Amygdala (tissue), 56 donors: ENCODE measurements at regions not wholly inside any gene's neighbourhood (a gene's known extent, or its start where the extent isn't known, plus 50 kb on each side); places are given as distances from the start of the nearest gene placed in this dataset.
A peak's percentile ranks its signal among the peaks of the same experiment; 100 is the strongest.
"Not testable (repeated sequence)": the region's sequence is repeated elsewhere in the genome, so short reads cannot be mapped to it uniquely, and the experiment has no call there.

Source experiments
- DNase-seq, 56 donors: peaks; one replicate each; lab custom pipeline; 2025; lab: John Stamatoyannopoulos, UW

DNA sequence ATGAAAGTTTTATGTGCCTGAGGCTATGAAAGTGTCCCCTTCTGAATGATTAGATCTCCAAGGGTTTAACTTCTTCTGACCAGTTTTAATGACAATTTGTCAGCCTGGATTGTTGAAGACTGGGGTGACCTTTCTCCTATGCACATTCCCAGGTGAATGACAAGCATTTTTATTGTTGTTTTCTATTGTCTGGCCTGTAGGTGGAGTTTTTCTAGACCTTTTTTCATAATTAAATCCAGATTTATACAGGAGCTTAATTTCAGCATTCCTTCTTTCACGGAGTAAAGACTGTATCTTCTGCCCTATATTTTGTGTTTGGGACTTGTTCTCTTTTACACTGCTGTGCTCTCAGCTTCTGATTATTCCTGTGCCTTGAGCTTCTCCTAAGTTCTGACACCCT lies 125.0 kb upstream of the FAR2 start:
- no peak for DNase-seq

DNA sequence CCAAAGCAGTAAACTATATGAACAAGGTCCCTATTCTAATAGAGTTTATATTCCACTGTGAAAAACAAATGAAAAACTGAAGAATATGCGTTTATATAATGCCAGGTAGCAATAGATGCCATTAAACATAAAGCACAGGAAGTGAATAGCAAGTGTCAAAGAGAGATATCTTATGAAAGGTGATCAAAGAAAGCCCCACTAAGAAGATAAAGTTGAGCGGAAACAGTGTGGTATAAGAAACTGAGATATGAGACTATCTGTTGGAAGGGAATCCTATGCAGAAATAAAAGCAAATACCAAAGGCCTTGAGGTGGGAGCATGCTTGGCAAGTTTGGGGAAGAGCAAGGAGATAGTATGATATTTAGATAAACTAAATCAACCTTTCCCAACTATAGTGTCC lies 123.1 kb upstream of the FAR2 start:
- no peak for DNase-seq

GRCh38 chr12:29026419-29026818 lies 122.7 kb upstream of the FAR2 start:
- DNase-seq, result no peak

DNA sequence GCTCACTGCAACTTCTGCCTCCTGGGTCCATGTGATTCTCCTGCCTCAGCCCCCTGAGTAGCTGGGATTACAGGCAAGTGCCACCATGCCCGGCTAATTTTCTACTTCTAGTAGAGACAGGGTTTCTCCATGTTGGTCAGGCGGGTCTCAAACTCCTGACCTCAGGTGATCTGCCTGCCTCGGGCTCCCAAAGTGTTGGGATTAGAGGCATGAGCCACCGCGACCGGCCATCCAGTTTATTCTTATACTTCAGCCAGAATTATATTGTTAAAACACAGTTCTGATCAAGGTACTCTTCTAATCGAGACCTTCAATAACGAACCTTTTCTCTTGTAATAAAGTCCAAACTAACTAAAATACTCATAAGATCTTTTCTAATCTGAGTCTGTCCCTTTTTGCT lies 119.6 kb upstream of the FAR2 start:
- DNase-seq, result not testable (repeated sequence)

DNA sequence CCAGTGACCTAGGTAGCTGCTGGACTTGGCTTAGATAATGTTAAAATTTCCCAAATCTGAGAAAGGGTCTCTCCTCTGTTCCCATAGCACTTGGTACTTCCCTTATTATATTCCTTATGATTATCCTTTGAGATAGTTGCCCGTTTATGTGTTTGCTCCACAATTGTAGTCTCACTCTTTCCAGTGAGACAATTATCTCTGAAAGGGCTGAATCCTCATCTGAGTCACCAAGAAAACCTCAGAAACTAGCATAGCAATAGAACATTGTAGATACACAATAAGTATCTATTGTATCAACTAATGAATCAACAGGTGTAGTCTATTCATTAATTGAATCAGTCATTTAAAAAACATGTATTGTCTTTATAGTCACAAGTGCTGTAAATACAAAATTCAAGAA lies 119.1 kb upstream of the FAR2 start:
- no peak for DNase-seq

- DNase-seq, result no peak
Measured at GRCh38 chr12:29032446-29032845, 116.6 kb upstream of the FAR2 start.

GRCh38 chr12:29033519-29033918 lies 115.6 kb upstream of the FAR2 start:
- DNase-seq, result no peak

GRCh38 chr12:29035112-29035511 lies 114.0 kb upstream of the FAR2 start:
- DNase-seq, result no peak

DNA sequence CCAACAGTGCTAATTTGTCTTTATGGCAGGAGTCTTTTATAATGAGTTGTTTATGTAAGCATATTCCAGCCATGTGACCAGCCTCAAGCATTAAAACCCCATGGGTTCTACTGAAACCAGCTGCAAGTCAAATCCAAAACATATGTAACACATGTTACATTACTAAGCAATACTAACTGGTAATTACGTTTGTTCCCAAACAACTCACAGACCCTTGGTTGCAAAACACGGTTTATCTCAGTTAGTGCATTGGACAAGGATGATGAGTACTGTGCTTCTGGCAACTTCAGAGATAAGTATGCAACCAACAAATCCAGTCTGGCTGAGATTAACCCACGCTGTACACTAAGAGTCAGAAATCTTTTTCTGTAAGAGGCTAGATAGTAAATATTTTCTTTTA lies 110.1 kb upstream of the FAR2 start:
- DNase-seq, result no peak

DNA sequence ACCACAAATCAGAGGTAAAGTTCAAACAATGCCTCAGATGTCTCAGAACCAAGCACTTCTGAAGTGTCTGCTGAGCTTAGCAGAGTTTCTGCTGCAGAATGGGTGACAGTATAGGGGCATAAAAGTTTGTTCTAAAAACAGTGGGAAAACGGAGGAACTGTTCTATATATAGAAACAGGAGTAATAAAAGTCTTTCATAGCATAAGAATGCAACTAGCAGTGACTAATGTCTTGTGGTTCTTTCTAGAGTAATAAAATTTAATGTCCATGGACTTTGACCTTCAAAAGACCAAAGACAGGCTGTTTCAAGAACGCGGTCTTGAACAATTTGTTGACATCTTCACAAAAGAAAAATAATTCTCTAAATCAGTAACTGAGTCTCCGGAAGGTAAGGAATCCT lies 107.5 kb upstream of the FAR2 start:
- DNase-seq, result no peak

DNA sequence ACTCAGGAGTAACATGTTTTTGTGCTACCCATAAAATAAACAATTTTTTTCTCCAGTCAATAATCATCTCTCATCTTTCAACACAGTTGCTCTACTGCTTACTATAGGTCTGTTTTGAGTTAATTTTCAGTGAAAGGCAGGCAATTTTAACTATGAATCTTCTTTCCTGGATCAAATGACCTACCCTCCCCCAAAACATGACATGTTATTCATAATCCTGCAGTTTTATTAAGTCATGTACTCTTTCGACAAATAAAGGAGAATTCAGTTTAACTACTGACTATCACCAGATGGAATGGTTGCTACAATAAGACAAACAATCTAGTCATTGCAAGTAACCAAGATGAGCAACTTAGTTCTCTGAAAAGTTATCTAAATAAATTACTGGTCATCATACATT lies 106.0 kb upstream of the FAR2 start:
- DNase-seq, result no peak

- no peak for DNase-seq
Measured at GRCh38 chr12:29044799-29045198, 104.3 kb upstream of the FAR2 start.

DNA sequence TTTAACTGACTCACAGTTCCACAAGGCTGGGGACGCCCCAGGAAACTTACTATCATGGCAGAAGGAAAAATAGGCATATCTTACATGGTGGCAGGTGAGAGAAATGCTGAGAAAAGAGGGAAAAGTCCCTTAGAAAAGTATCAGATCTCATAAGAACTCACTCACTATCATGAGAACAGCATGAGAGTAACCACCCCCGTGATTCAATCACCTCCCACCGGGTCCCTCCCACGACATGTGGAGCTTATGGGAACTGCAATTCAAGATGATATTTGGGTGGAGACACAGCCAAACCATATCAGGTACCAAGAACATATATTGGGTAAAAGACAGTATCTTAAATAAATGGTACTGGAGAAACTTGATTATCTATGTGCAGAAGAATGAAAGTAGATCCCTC lies 100.3 kb upstream of the FAR2 start:
- no peak for DNase-seq

DNA sequence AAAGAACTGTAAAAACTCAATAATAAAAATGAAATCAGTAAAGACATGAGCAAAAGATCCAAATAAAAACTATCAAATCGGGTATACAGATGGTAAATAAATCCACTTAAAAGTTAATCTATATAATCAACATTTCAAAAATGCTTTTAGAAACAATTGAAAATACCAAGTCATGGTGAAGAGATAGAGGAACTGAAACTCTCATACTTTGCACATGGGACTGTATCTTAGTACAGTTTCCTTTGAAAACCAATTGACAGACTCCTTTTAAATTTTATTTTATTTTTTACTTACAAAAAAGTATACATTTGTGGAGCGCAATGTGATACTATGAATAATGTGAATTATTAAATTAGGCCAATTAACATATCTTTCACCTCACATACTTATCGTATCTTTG lies 98.6 kb upstream of the FAR2 start:
- no peak for DNase-seq

DNA sequence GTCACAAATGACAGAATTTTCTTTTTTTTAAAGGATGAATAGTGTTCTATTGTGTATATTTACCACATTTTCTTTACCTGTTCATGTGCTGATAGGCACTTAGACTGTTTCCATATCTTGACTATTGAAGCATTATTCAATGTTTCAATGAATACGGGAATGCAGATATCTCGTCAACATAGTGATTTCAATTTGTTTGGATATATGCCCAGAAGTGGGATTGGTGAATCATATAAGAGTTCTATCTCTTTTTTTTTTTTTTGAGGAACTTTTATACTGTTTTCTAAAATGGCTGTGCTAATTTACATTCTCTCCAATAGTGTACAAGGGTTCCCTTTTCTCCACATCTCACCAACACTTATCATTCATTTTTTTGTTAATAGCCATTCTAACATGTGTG lies 97.9 kb upstream of the FAR2 start:
- DNase-seq, result no peak

GRCh38 chr12:29053567-29053966 lies 95.5 kb upstream of the FAR2 start:
- DNase-seq, result no peak

GRCh38 chr12:29054858-29055663 lies 94.0 kb upstream of the FAR2 start:
- DNase-seq, result no peak

GRCh38 chr12:29066011-29066588 lies 83.0 kb upstream of the FAR2 start:
- DNase-seq, result peak in 54 of 56 donors; percentile 6 to 96 (median 66)

- DNase-seq, result no peak
Measured at GRCh38 chr12:29067430-29067829, 81.6 kb upstream of the FAR2 start.

GRCh38 chr12:29070309-29070708 lies 78.8 kb upstream of the FAR2 start:
- DNase-seq, result no peak

DNA sequence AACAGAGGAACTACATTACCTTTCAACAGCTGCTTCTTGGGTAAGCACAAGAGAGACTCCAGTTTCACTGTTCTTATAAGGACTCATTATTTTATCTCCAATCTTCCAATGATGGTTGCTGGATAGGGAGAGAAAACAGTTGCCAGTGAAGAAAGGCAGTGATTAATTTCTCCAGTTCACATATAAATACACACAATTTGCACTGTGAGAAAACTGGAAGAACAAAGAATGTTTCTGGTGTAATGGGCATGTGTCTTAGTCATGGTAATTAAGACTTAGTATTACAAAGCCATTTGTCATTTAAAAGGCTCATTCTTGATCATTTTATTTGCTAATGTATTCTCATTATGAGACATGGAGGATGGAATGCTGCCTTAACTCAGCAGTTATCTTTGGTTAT lies 78.0 kb upstream of the FAR2 start:
- no peak for DNase-seq

- DNase-seq, result no peak
Measured at GRCh38 chr12:29072631-29073030, 76.4 kb upstream of the FAR2 start.
